ENCODE measurements at regions not wholly inside any gene's neighbourhood (a gene's known extent, or its start where the extent isn't known, plus 50 kb on each side); places are given as distances from the start of the nearest gene placed in this dataset.

DNA sequence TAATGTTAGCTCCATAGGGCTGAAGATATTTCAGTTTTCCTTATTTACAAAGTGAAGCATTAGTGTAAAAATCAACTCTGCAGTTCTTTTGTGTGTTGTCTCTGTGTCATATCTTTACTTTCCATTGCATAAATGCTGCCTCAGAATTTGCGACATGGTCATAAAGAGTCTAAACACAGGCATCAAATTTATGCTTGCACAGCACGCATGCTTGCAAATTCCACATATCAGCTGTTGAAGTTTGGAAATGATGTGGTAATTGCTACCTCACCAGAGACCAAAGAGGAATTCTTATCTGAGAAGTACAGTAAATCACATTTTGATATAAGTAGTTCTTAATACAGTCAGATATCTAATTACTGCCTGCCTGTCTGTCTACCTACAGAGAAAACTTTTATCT lies 348.2 kb upstream of the GRM3 start:
- Mint-ChIP-seq H3K36me3 (no peaks in the 10 kb centered on the region), H3K27me3 (no peaks in the 10 kb centered on the region), H3K4me1 (no peaks in the 10 kb centered on the region), H3K4me3 (no peak overlapping the region), H3K9me3 (no peaks in the 10 kb centered on the region), H3K27ac (no peak overlapping the region)
- ATAC-seq: no peak

DNA sequence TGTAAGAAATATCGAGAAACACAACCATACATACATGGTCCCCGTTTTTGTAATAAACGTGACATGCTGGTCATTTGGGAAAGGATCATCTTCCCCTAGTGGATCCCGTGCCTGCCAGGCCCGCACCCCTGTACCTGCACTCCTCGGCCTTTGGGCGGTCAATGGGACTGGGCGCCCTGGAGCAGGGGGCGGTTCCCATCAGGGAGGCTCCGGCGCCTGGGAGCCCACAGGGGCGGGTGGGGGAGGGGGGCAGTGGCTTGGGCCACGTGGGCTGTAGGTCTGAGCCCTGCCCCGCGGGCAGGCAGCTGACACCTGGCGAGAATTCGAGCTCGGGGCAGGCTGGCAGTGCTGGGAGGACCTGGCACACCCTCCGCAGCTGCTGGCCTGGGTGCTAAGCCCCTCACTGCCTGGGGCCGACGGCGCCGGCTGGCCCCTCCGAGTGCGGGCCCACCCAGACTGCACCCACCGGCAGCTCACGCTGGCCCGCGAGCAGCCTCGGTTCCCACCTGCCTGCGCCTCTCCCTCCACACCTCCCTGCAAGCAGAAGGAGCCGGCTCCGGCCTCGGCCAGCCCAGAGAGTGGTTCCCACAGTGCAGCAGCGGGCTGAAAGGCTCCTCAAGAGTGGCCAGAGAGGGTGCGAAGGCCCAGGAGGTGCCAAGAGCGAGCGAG lies 361.6 kb upstream of the GRM3 start:
- ATAC-seq: peak; percentile 45
- Mint-ChIP-seq H3K27ac (no peak overlapping the region), H3K36me3 (no peaks in the 10 kb centered on the region), H3K4me1 (no peaks in the 10 kb centered on the region), H3K27me3 (no peaks in the 10 kb centered on the region), H3K9me3 (no peaks in the 10 kb centered on the region), H3K4me3 (no peak overlapping the region)

- no peaks in the 10 kb centered on the region for H3K27me3 Mint-ChIP-seq
- H3K4me1 Mint-ChIP-seq: no peaks in the 10 kb centered on the region
- no peak for ATAC-seq
- no peaks in the 10 kb centered on the region for H3K36me3 Mint-ChIP-seq
- no peak overlapping the region for H3K27ac Mint-ChIP-seq
- no peaks in the 10 kb centered on the region for H3K9me3 Mint-ChIP-seq
- no peak overlapping the region for H3K4me3 Mint-ChIP-seq
Measured at GRCh38 chr7:86280150-86280549, 363.6 kb upstream of the GRM3 start.

GRCh38 chr7:86262781-86263180 lies 380.9 kb upstream of the GRM3 start:
- H3K36me3 Mint-ChIP-seq: no peaks in the 10 kb centered on the region
- no peaks in the 10 kb centered on the region for H3K27me3 Mint-ChIP-seq
- H3K27ac Mint-ChIP-seq: no peak overlapping the region
- no peak for ATAC-seq
- H3K4me1 Mint-ChIP-seq: no peaks in the 10 kb centered on the region
- H3K9me3 Mint-ChIP-seq: peaks cover 6% of the 10 kb centered on the region
- H3K4me3 Mint-ChIP-seq: no peak overlapping the region

- H3K4me3 Mint-ChIP-seq: no peak overlapping the region
- no peaks in the 10 kb centered on the region for H3K36me3 Mint-ChIP-seq
- H3K9me3 Mint-ChIP-seq: peaks cover 4% of the 10 kb centered on the region
- no peaks in the 10 kb centered on the region for H3K27me3 Mint-ChIP-seq
- no peak for ATAC-seq
- H3K4me1 Mint-ChIP-seq: no peaks in the 10 kb centered on the region
- no peak overlapping the region for H3K27ac Mint-ChIP-seq
Measured at GRCh38 chr7:86257894-86258293, 385.8 kb upstream of the GRM3 start.

GRCh38 chr7:86252406-86252805 lies 391.3 kb upstream of the GRM3 start:
- H3K36me3 Mint-ChIP-seq: no peaks in the 10 kb centered on the region
- no peaks in the 10 kb centered on the region for H3K4me1 Mint-ChIP-seq

DNA sequence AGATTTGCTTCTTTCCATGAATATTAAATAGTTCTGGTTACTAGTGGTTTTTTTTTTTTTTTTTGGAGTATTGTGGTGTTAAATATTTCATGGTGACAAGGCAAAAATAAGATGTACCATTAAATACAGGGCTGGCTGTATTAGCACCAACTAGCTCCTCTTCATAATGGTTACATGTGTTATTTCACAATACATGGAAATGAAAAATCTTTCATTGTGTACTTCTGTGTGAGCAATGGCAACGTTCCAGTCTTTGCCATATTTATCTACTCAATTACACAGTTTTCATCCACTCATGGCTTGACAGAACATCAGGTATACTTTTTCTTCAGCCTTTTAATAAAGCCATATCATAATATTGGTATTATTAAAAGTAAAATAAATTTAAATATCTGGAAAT lies 394.7 kb upstream of the GRM3 start:
- no peak overlapping the region for H3K4me3 Mint-ChIP-seq
- H3K9me3 Mint-ChIP-seq: peaks cover 9% of the 10 kb centered on the region
- H3K27ac Mint-ChIP-seq: no peak overlapping the region
- no peaks in the 10 kb centered on the region for H3K27me3 Mint-ChIP-seq
- no peak for ATAC-seq
- H3K36me3 Mint-ChIP-seq: no peaks in the 10 kb centered on the region
- no peaks in the 10 kb centered on the region for H3K4me1 Mint-ChIP-seq

More at GRCh38 chr7:86252406-86252805, 391.3 kb upstream of the GRM3 start:
- Mint-ChIP-seq H3K27me3 (no peaks in the 10 kb centered on the region), H3K4me3 (no peak overlapping the region), H3K27ac (no peak overlapping the region), H3K9me3 (peaks cover 9% of the 10 kb centered on the region)
- no peak for ATAC-seq

DNA sequence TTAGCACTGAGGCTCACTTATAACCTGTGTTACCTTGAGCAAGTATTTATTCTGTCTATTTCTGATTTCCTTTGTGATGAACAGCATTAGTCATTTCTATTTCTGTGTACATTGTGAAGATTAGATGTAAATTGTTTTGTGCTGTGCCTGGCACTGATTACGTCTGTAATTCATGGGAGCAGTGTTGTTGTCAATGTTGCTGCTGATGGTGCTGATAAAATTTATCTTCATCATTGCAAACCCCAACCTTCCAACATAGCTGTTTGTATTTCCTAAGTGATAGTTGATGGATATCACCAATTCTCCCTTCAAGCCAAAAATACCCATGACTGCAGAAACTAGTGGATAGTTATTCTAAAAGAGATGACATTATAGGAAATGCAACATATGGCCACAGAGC lies 400.5 kb upstream of the GRM3 start:
- no peaks in the 10 kb centered on the region for H3K4me1 Mint-ChIP-seq
- H3K9me3 Mint-ChIP-seq: peaks cover 5% of the 10 kb centered on the region
- no peaks in the 10 kb centered on the region for H3K27me3 Mint-ChIP-seq
- H3K27ac Mint-ChIP-seq: no peak overlapping the region
- no peaks in the 10 kb centered on the region for H3K36me3 Mint-ChIP-seq
- no peak overlapping the region for H3K4me3 Mint-ChIP-seq
- ATAC-seq: no peak

DNA sequence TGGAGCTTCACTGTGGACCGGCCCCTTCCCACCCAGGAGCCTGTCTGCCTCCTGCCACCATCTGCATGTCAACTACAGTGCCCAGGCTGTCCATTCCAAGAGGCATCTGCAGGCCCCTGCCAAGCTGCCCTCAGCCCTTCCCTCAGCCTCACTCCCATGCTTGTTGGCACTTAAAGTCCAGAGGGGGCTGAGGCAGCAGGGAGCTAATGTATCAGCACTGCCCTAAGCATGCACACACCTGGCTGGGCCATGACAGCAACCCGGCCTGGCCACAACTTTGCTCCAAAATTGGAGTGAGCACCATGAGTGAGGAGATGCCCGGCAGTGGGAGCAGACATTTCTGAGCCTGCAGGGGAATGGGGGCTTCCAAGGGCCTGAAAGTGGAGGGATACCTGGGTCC lies 417.5 kb upstream of the GRM3 start:
- Mint-ChIP-seq H3K9me3 (peaks cover 18% of the 10 kb centered on the region), H3K27ac (no peak overlapping the region), H3K4me3 (no peak overlapping the region), H3K27me3 (no peaks in the 10 kb centered on the region), H3K36me3 (no peaks in the 10 kb centered on the region), H3K4me1 (no peaks in the 10 kb centered on the region)
- no peak for ATAC-seq

GRCh38 chr7:86222806-86223205 lies 420.9 kb upstream of the GRM3 start:
- ATAC-seq: no peak
- Mint-ChIP-seq H3K27me3 (no peaks in the 10 kb centered on the region), H3K9me3 (peaks cover 13% of the 10 kb centered on the region), H3K36me3 (no peaks in the 10 kb centered on the region), H3K4me1 (no peaks in the 10 kb centered on the region), H3K4me3 (no peak overlapping the region), H3K27ac (no peak overlapping the region)

DNA sequence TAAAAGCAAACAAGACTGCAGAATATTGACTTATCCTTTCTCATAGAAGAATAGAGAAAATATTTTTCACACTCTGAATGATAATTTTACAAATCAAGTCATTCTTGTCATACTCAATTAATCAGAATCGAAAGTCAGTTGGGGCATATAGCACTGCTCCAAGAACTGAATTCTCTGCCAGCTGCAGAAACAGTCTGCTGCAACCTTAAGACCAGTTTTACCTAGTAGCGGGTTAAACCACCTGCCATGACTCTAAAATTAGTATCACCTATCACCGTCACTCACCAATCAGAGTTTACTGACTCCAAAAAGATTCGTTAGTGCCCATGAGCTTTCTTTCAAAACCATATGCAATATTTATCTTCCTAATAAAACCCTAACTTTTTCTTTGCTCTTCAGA lies 429.0 kb upstream of the GRM3 start:
- Mint-ChIP-seq H3K4me1 (no peaks in the 10 kb centered on the region), H3K27ac (no peak overlapping the region), H3K36me3 (no peaks in the 10 kb centered on the region), H3K9me3 (no peaks in the 10 kb centered on the region), H3K4me3 (no peak overlapping the region), H3K27me3 (no peaks in the 10 kb centered on the region)
- no peak for ATAC-seq

DNA sequence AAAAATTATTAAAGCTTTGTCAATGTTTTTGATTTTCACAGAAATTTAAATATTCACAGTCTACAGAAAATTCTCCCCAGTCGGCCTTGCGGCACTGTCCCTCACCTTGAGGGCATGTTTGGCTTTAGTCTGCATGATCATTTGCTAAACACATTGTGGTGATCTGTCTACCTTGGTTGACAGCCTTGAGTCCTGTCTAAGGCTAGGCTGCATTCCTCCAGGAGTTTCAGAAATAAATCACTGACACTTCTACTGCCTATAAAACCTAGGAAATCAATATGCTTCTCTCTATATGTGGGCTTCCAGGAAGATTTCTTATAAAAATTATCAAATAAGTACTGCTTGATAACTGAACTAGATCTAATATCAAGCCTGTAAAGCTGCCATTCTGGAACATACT lies 430.7 kb upstream of the GRM3 start:
- H3K4me1 Mint-ChIP-seq: no peaks in the 10 kb centered on the region
- no peak for ATAC-seq
- no peak overlapping the region for H3K27ac Mint-ChIP-seq
- no peaks in the 10 kb centered on the region for H3K27me3 Mint-ChIP-seq
- no peak overlapping the region for H3K4me3 Mint-ChIP-seq
- no peaks in the 10 kb centered on the region for H3K36me3 Mint-ChIP-seq
- no peaks in the 10 kb centered on the region for H3K9me3 Mint-ChIP-seq

GRCh38 chr7:86209036-86209435 lies 434.7 kb upstream of the GRM3 start:
- H3K36me3 Mint-ChIP-seq: no peaks in the 10 kb centered on the region
- H3K4me1 Mint-ChIP-seq: no peaks in the 10 kb centered on the region
- H3K4me3 Mint-ChIP-seq: no peak overlapping the region
- no peak overlapping the region for H3K27ac Mint-ChIP-seq
- peaks cover 4% of the 10 kb centered on the region for H3K9me3 Mint-ChIP-seq
- peak; percentile 41 for ATAC-seq
- no peaks in the 10 kb centered on the region for H3K27me3 Mint-ChIP-seq

DNA sequence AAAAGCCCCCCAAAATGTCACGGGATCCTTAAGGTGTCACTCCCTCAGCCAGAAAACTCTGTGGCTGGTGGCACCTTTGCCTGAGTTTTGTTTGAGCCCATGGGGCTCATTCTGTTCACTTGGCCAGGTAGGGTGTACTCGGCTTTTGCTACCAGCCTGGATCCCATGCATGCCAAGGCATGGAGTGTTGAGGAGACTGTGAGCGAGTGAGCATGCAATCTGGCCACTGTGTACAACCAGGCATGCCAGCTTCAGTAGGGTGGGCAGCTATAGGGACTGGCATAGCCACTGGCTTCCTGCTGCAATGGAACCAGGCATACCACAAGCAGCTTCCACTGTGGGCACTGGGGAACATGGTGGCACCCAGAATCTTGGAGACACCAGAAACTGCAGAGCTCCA lies 436.0 kb upstream of the GRM3 start:
- Mint-ChIP-seq H3K27ac (no peak overlapping the region), H3K27me3 (no peaks in the 10 kb centered on the region), H3K36me3 (no peaks in the 10 kb centered on the region), H3K9me3 (peaks cover 4% of the 10 kb centered on the region), H3K4me3 (no peak overlapping the region), H3K4me1 (no peaks in the 10 kb centered on the region)
- peak; percentile 20 for ATAC-seq

DNA sequence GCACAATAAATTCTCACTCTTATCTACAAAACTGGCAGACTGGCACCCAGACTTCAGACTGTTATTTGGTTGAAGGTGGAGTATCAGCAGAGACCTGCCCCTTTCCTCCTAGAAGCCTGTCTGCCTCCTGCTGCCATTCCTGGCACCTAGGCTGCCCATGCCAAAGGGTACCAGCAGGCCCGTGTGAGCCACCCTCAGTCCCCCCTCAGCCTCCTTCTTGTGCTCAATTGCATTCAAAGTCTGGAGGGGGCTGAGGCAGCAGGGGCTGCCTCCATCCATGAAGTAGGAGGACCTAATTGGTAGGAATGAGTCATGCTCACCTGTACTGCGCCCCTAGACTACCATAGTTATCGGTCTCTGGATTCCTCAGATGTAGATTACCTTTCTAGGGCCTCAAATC lies 440.9 kb upstream of the GRM3 start:
- Mint-ChIP-seq H3K36me3 (no peaks in the 10 kb centered on the region), H3K4me1 (no peaks in the 10 kb centered on the region), H3K27me3 (no peaks in the 10 kb centered on the region), H3K9me3 (peaks cover 7% of the 10 kb centered on the region), H3K4me3 (no peak overlapping the region), H3K27ac (no peak overlapping the region)
- no peak for ATAC-seq

- no peak overlapping the region for H3K27ac Mint-ChIP-seq
- ATAC-seq: no peak
- H3K36me3 Mint-ChIP-seq: no peaks in the 10 kb centered on the region
- no peaks in the 10 kb centered on the region for H3K27me3 Mint-ChIP-seq
- H3K4me1 Mint-ChIP-seq: no peaks in the 10 kb centered on the region
- peaks cover 7% of the 10 kb centered on the region for H3K9me3 Mint-ChIP-seq
- no peak overlapping the region for H3K4me3 Mint-ChIP-seq
Measured at GRCh38 chr7:86201767-86202166, 441.9 kb upstream of the GRM3 start.

Data from stimulated activated memory B cell treated with anti-CD40 and anti-IgM and Interleukin-4, amounts not matched to agents 10 μg/mL and 1 μg/mL and 100 μg/mL, for 72 hours (primary cell).